GM21737 (cell line): ENCODE measurements at regions not wholly inside any gene's neighbourhood (a gene's known extent, or its start where the extent isn't known, plus 50 kb on each side); places are given as distances from the start of the nearest gene placed in this dataset.
A peak's percentile ranks its signal among the peaks of the same experiment; 100 is the strongest.

Experiments used
- ATAC-seq: cut with Tn5 transposase; IDR thresholded peaks from one replicate; pipeline ENCODE4 v1.9.1; 2021; ENCODE audit warnings: mild to moderate bottlenecking, moderate library complexity; ENCODE audit not compliant: unreplicated experiment

- ATAC-seq = no peak
These were observed 76.0 kb downstream of the FAM124B start for GRCh38 chr2:224325941-224326340.

- no peak for ATAC-seq
These were observed 77.3 kb downstream of the FAM124B start for GRCh38 chr2:224324604-224325003.

GRCh38 chr2:224320660-224321059 is 81.2 kb downstream of the FAM124B start:
- ATAC-seq = no peak

GRCh38 chr2:224319750-224320149 is 82.2 kb downstream of the FAM124B start:
- ATAC-seq = no peak

GRCh38 chr2:224312741-224313140 is 89.2 kb downstream of the FAM124B start:
- ATAC-seq = no peak

- no peak for ATAC-seq
These were observed 90.8 kb downstream of the FAM124B start for GRCh38 chr2:224310943-224311625.

- no peak for ATAC-seq
These were observed 92.7 kb downstream of the FAM124B start for GRCh38 chr2:224309176-224309575.

GRCh38 chr2:224308272-224308911 is 93.5 kb downstream of the FAM124B start:
- peak; percentile 89 for ATAC-seq

GRCh38 chr2:224302952-224303351 is 99.0 kb downstream of the FAM124B start:
- ATAC-seq = no peak

- ATAC-seq = no peak
These were observed 107.9 kb downstream of the FAM124B start for GRCh38 chr2:224293976-224294375.

GRCh38 chr2:224287531-224287930 is 114.4 kb downstream of the FAM124B start:
- ATAC-seq = no peak

- no peak for ATAC-seq
These were observed 115.0 kb downstream of the FAM124B start for GRCh38 chr2:224286923-224287322.

- ATAC-seq = no peak
These were observed 117.6 kb downstream of the FAM124B start for GRCh38 chr2:224284134-224284946.

GRCh38 chr2:224283466-224283965 is 118.4 kb downstream of the FAM124B start:
- ATAC-seq = no peak

GRCh38 chr2:224281374-224281773 is 120.5 kb downstream of the FAM124B start:
- ATAC-seq = no peak

GRCh38 chr2:224278531-224278930 is 123.4 kb downstream of the FAM124B start:
- no peak for ATAC-seq

GRCh38 chr2:224276251-224276650 is 125.7 kb downstream of the FAM124B start:
- no peak for ATAC-seq

- no peak for ATAC-seq
These were observed 129.5 kb downstream of the FAM124B start for GRCh38 chr2:224272237-224272910.

GRCh38 chr2:224271617-224272236 is 130.2 kb downstream of the FAM124B start:
- ATAC-seq = no peak

GRCh38 chr2:224268441-224268840 is 133.5 kb downstream of the FAM124B start:
- no peak for ATAC-seq

GRCh38 chr2:224264259-224264658 is 137.6 kb downstream of the FAM124B start:
- ATAC-seq = no peak
